Natural killer cell (primary cell): ENCODE measurements at regions not wholly inside any gene's neighbourhood (a gene's known extent, or its start where the extent isn't known, plus 50 kb on each side); places are given as distances from the start of the nearest gene placed in this dataset.

Source experiments
- ATAC-seq, 3 donors: fragments of 150-1000 bp in 2 of 3; fragments of 200-7000 bp in 1 of 3; cut with Tn5 transposase; 1 replicate in 1 of 3; 2 replicates in 2 of 3; pipeline ENCODE4 v1.10.0; 2021; ENCODE audit warnings: mild to moderate bottlenecking in 2 of 3, moderate library complexity in 2 of 3
- DNase-seq, 2 donors: peaks; one replicate each; pipeline versions ENCODE4 v3.0.0 to v3.0.0-alpha.2; 2013 to 2021; ENCODE audit warnings: mixed read lengths in 1 of 2
- H3K27ac ChIP-seq: one replicate; pipeline ENCODE4 v1.5.1; 2013; ENCODE audit warnings: mild to moderate bottlenecking, low read length
- H3K27me3 ChIP-seq: one replicate; pipeline ENCODE4 v1.6.1; 2013; ENCODE audit warnings: low read length; ENCODE audit not compliant: control insufficient read depth, insufficient read depth
- H3K36me3 ChIP-seq: one replicate; pipeline ENCODE4 v1.6.1; 2013; ENCODE audit warnings: low read length; ENCODE audit not compliant: control insufficient read depth, insufficient read depth
- H3K4me1 ChIP-seq: one replicate; pipeline ENCODE4 v1.6.1; 2013; ENCODE audit warnings: low read length; ENCODE audit not compliant: control insufficient read depth, insufficient read depth
- H3K4me3 ChIP-seq: one replicate; pipeline ENCODE4 v1.5.1; 2013; ENCODE audit warnings: low read length
- H3K9me3 ChIP-seq: one replicate; pipeline ENCODE4 v1.6.1; 2013; ENCODE audit warnings: low read length; ENCODE audit not compliant: control insufficient read depth, insufficient read depth
- H3K27ac Mint-ChIP-seq, 2 donors: one replicate each; pipeline ENCODE4 v1.8.0; 2022; ENCODE audit warnings: mild to moderate bottlenecking in 2 of 2, mixed read lengths in 2 of 2, moderate library complexity in 1 of 2
- H3K27me3 Mint-ChIP-seq, 2 donors: one replicate each; pipeline ENCODE4 v1.8.0; 2022; ENCODE audit warnings: low read depth in 2 of 2, mixed read lengths in 2 of 2
- H3K36me3 Mint-ChIP-seq: one replicate; pipeline ENCODE4 v1.8.0; 2022; ENCODE audit warnings: mixed read lengths
- H3K4me1 Mint-ChIP-seq, 2 donors: one replicate each; pipeline ENCODE4 v1.8.0; 2022; ENCODE audit warnings: mixed read lengths in 2 of 2
- H3K4me3 Mint-ChIP-seq: one replicate; pipeline ENCODE4 v1.8.0; 2022; ENCODE audit warnings: mild to moderate bottlenecking, moderate library complexity, mixed read lengths
- H3K9me3 Mint-ChIP-seq, 2 donors: one replicate each; pipeline ENCODE4 v1.8.0; 2022; ENCODE audit warnings: mixed read lengths in 2 of 2
- WGBS: methylation state at CpG from one replicate; pipeline ENCODE4 v1.1.7; 2013; ENCODE audit warnings: missing lambda C conversion rate; ENCODE audit not compliant: insufficient coverage; 5-methylcytosine and 5-hydroxymethylcytosine counted together
- intact Hi-C: fragments of 100-400 bp; cut with micrococcal nuclease; formaldehyde crosslinking; loops from one replicate; pipeline ENCODE4 v1.14.2; 2022
- TF ChIP-seq, protein P1 (sequence below): fragments of 200-600 bp; IDR thresholded peaks from one replicate; pipeline ENCODE4 v1.8.0; 2022; ENCODE audit warnings: antibody characterized with exemption

DNA sequence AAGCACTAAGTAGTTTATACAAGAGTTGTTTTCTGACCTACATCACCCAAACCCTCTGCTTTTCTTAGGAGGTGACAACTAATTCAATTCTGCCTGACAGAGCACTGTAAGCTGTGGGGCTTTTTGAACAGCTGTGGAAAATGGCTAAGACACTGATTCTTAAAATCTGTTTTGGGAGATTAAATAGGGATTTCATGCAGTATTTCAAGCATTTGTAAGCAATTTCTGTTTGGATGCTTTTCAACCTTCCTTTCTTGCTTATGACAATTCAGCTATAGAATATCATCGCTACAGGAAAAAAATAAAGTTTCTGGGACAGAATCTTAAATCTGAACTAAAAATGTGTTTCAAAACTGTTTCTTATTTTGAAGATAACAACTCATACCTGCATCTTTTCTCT, 459.5 kb downstream of the RAPGEF2 start:
- TF ChIP-seq, protein P1, sequence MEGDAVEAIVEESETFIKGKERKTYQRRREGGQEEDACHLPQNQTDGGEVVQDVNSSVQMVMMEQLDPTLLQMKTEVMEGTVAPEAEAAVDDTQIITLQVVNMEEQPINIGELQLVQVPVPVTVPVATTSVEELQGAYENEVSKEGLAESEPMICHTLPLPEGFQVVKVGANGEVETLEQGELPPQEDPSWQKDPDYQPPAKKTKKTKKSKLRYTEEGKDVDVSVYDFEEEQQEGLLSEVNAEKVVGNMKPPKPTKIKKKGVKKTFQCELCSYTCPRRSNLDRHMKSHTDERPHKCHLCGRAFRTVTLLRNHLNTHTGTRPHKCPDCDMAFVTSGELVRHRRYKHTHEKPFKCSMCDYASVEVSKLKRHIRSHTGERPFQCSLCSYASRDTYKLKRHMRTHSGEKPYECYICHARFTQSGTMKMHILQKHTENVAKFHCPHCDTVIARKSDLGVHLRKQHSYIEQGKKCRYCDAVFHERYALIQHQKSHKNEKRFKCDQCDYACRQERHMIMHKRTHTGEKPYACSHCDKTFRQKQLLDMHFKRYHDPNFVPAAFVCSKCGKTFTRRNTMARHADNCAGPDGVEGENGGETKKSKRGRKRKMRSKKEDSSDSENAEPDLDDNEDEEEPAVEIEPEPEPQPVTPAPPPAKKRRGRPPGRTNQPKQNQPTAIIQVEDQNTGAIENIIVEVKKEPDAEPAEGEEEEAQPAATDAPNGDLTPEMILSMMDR = no peak
- Histone ChIP-seq H3K27me3 (no peaks in the 10 kb centered on the region), H3K36me3 (no peaks in the 10 kb centered on the region), H3K4me1 (no peaks in the 10 kb centered on the region), H3K27ac (no peak overlapping the region), H3K9me3 (no peaks in the 10 kb centered on the region), H3K4me3 (no peak overlapping the region)
- Mint-ChIP-seq H3K27me3 (no peaks in the 10 kb centered on the region), H3K27ac (no peak overlapping the region), H3K4me1 (no peaks in the 10 kb centered on the region), H3K36me3 (no peaks in the 10 kb centered on the region), H3K4me3 (no peak overlapping the region), H3K9me3 (peaks cover 9% of the 10 kb centered on the region in 2 donors)
- WGBS = no CpG with 5 or more reads among the region's 1 CpG
- no peak for ATAC-seq
- intact Hi-C loops = no loop called here
- no peak for DNase-seq

DNA sequence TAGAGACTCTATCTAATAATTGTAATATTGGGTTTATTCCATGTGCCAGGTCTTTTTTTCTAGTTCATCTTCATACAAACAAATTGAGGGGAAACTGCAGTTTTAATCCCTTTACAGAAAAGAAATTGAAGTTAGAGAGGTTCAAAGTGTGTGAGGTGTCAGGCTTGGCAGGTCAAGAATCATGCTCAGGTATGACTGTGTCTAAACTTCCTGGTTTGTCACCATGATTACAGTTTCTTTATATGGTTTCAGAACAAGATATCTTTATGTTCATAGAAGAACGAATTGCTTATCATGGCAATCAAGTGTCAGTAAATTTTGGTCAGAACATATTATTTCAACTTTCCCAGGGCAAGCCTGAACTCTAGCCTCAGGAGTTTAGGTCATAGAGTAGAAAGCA, 460.4 kb downstream of the RAPGEF2 start:
- no peak for ATAC-seq
- Histone ChIP-seq H3K4me3 (no peak overlapping the region), H3K27ac (no peak overlapping the region), H3K9me3 (no peaks in the 10 kb centered on the region), H3K4me1 (no peaks in the 10 kb centered on the region), H3K27me3 (no peaks in the 10 kb centered on the region), H3K36me3 (no peaks in the 10 kb centered on the region)
- H3K4me3 Mint-ChIP-seq = no peak overlapping the region
- no peaks in the 10 kb centered on the region for H3K27me3 Mint-ChIP-seq
- intact Hi-C loops = no loop called here
- TF ChIP-seq, protein P1 = no peak
- no peak overlapping the region for H3K27ac Mint-ChIP-seq
- H3K9me3 Mint-ChIP-seq = peaks cover 10 to 11% of the 10 kb centered on the region in 2 donors
- no peaks in the 10 kb centered on the region for H3K4me1 Mint-ChIP-seq
- DNase-seq = no peak
- no peaks in the 10 kb centered on the region for H3K36me3 Mint-ChIP-seq
- no CpG with 5 or more reads among the region's 1 CpG for WGBS

GRCh38 chr4:159564615-159565014, 461.7 kb downstream of the RAPGEF2 start:
- Mint-ChIP-seq H3K27me3 (no peaks in the 10 kb centered on the region), H3K4me1 (no peaks in the 10 kb centered on the region), H3K4me3 (no peak overlapping the region), H3K9me3 (peaks cover 10 to 11% of the 10 kb centered on the region in 2 donors), H3K36me3 (peaks cover under 1% of the 10 kb centered on the region), H3K27ac (no peak overlapping the region)
- H3K9me3 ChIP-seq = no peaks in the 10 kb centered on the region
- H3K4me1 ChIP-seq = no peaks in the 10 kb centered on the region
- TF ChIP-seq, protein P1 = no peak
- DNase-seq = no peak
- no peak for ATAC-seq
- H3K36me3 ChIP-seq = no peaks in the 10 kb centered on the region
- intact Hi-C loops = no loop called here
- H3K27ac ChIP-seq = no peak overlapping the region
- no peak overlapping the region for H3K4me3 ChIP-seq
- WGBS = 87% methylated on average over 5 of the region's 5 CpGs
- H3K27me3 ChIP-seq = no peaks in the 10 kb centered on the region

DNA sequence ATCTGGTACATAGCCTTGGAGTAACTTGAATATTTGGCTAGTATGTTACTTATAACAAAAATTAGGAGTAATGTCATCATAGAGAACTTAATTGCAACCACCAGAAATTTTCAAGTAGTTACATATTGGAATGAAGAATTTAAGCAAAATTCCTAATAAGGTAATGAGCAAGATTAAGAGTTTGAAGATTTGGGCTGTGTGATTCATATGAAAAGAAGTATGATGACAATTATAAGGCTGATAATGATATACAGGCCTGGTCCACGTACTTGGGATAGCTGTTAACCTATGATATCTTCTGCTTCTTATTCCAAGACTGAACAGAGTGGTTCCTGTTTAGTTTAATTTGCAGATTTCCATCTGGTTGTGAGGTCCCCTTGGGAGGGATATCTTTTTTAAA, 463.9 kb downstream of the RAPGEF2 start:
- Histone ChIP-seq H3K4me3 (no peak overlapping the region), H3K9me3 (no peaks in the 10 kb centered on the region), H3K36me3 (no peaks in the 10 kb centered on the region), H3K27ac (no peak overlapping the region), H3K27me3 (no peaks in the 10 kb centered on the region), H3K4me1 (no peaks in the 10 kb centered on the region)
- H3K4me3 Mint-ChIP-seq = no peak overlapping the region
- H3K9me3 Mint-ChIP-seq = peaks cover 16 to 18% of the 10 kb centered on the region in 2 donors
- intact Hi-C loops = no loop called here
- no peak overlapping the region for H3K27ac Mint-ChIP-seq
- WGBS = 70% methylated on average over 1 of the region's 1 CpG
- H3K36me3 Mint-ChIP-seq = peaks cover 22% of the 10 kb centered on the region
- no peaks in the 10 kb centered on the region for H3K4me1 Mint-ChIP-seq
- ATAC-seq = no peak
- TF ChIP-seq, protein P1 = no peak
- DNase-seq = no peak
- H3K27me3 Mint-ChIP-seq = no peaks in the 10 kb centered on the region
